T-helper 2 cell treated with Interferon-gamma antibody and Interleukin-4, amounts not matched to agents 5 μg/mL and 100 μg/mL, for 36 hours (primary cell): ENCODE measurements at regions not wholly inside any gene's neighbourhood (a gene's known extent, or its start where the extent isn't known, plus 50 kb on each side); places are given as distances from the start of the nearest gene placed in this dataset.
"Not testable (repeated sequence)": the region's sequence is repeated elsewhere in the genome, so short reads cannot be mapped to it uniquely, and the experiment has no call there.

Source experiments
- DNase-seq: peaks from one replicate; pipeline ENCODE4 v3.0.0; 2021; ENCODE audit warnings: low spot score
- H3K27ac Mint-ChIP-seq: one replicate; pipeline ENCODE4 v1.8.0; 2021; ENCODE audit warnings: mild to moderate bottlenecking, mixed read lengths
- H3K27me3 Mint-ChIP-seq: one replicate; pipeline ENCODE4 v1.8.0; 2021; ENCODE audit warnings: low read depth, mixed read lengths
- H3K36me3 Mint-ChIP-seq: one replicate; pipeline ENCODE4 v1.8.0; 2021; ENCODE audit warnings: low read depth, mixed read lengths
- H3K4me1 Mint-ChIP-seq: one replicate; pipeline ENCODE4 v1.8.0; 2021; ENCODE audit warnings: low read depth, mixed read lengths
- H3K4me3 Mint-ChIP-seq: one replicate; pipeline ENCODE4 v1.8.0; 2022; ENCODE audit warnings: mild to moderate bottlenecking, moderate library complexity, mixed read lengths
- H3K9me3 Mint-ChIP-seq: one replicate; pipeline ENCODE4 v1.8.0; 2021; ENCODE audit warnings: mixed read lengths

- Mint-ChIP-seq H3K4me1 (peaks cover 4% of the 10 kb centered on the region), H3K4me3 (no peak overlapping the region), H3K27ac (no peak overlapping the region), H3K27me3 (peaks cover 5% of the 10 kb centered on the region), H3K36me3 (no peaks in the 10 kb centered on the region), H3K9me3 (no peaks in the 10 kb centered on the region)
- DNase-seq = no peak
Observed at GRCh38 chr4:112802780-112803179, 165.8 kb downstream of the LARP7 start.

DNA sequence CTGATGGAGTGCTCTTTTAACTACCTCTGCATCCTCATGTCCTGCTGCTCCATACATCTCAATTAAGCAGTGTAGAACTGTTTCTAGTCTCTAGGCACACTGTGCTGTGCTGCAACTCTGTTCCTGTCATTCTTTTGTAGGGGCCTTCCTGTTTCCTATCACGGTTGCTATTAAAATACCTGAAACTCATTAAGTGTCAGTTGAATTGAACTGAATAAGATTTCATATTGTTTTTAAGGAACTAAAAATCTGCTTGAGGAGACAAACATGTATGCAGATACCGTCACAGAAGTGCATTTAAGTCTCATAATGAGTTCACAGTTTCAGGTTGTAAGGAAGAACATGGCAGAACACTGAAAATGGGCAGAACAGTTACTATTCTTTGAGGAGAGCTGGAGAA is 170.1 kb downstream of the LARP7 start:
- H3K9me3 Mint-ChIP-seq = no peaks in the 10 kb centered on the region
- H3K4me1 Mint-ChIP-seq = peaks cover 2% of the 10 kb centered on the region
- H3K27me3 Mint-ChIP-seq = peaks cover 2% of the 10 kb centered on the region
- DNase-seq = no peak
- no peaks in the 10 kb centered on the region for H3K36me3 Mint-ChIP-seq
- no peak overlapping the region for H3K4me3 Mint-ChIP-seq
- H3K27ac Mint-ChIP-seq = no peak overlapping the region

DNA sequence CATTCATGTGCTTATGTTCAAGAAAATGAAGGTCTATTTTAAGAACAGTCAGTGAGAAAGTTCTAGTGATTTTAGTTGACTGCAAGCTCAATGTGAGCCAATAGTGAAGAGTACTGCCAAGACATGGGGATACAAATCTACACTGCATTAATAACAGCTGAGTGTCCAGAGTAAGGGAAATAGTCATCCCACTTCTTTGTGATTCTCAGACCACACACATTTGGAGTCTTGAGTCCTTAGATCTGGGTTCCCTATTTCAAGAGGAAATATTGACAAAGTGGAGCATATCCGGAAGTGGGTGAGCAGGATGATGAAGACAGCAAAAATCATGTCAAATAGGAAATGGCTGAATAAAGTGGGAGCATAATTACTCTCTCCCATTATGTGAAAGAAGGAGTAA is 171.1 kb downstream of the LARP7 start:
- Mint-ChIP-seq H3K27me3 (peaks cover 2% of the 10 kb centered on the region), H3K36me3 (no peaks in the 10 kb centered on the region), H3K27ac (no peak overlapping the region), H3K4me1 (peaks cover 2% of the 10 kb centered on the region), H3K9me3 (no peaks in the 10 kb centered on the region), H3K4me3 (no peak overlapping the region)
- no peak for DNase-seq

GRCh38 chr4:112813790-112814189 is 176.8 kb downstream of the LARP7 start:
- H3K27me3 Mint-ChIP-seq = no peaks in the 10 kb centered on the region
- peak; percentile 30 for DNase-seq
- peaks cover 9% of the 10 kb centered on the region for H3K4me1 Mint-ChIP-seq

DNA sequence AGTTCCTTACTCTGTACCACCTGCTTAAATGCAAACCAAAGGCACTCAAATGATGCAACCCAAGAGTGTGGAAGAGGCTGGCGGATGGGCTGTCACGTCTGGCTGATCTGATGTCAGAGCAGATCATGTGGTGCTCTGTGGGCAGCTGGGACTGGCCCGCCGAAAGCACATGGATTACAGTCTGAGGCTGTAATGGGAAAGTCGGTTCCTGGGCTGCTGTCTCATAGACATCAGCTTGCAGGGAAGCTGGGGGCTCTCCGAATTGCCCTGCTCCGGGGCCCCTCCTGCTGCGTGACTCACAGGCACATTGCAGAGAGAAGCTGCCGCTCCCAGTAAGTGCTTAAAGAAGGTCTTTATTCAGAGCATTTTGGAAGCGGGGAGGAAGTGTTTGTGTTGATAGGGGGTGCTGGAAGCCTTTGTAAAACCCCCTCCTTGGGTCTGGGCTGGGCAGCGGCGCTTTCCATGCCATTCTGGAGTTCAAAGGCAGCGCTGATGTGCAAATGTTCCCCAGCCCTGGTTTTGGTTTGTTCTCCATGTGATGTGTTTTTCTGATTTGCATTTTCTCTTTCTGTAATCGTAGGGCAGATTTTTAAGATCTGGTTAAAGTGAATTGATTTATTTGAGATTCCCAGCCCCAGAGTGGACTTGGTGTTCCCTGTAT is 181.1 kb downstream of the LARP7 start:
- Mint-ChIP-seq H3K4me3 (peak overlapping the region; percentile 90), H3K9me3 (no peaks in the 10 kb centered on the region), H3K27ac (peak overlapping the region; percentile 77), H3K4me1 (peaks cover 11% of the 10 kb centered on the region), H3K36me3 (no peaks in the 10 kb centered on the region), H3K27me3 (peaks cover 5% of the 10 kb centered on the region)
- peak; percentile 67 for DNase-seq

More at GRCh38 chr4:112813790-112814189, 176.8 kb downstream of the LARP7 start:
- Mint-ChIP-seq H3K4me3 (no peak overlapping the region), H3K36me3 (no peaks in the 10 kb centered on the region), H3K9me3 (no peaks in the 10 kb centered on the region), H3K27ac (no peak overlapping the region)

DNA sequence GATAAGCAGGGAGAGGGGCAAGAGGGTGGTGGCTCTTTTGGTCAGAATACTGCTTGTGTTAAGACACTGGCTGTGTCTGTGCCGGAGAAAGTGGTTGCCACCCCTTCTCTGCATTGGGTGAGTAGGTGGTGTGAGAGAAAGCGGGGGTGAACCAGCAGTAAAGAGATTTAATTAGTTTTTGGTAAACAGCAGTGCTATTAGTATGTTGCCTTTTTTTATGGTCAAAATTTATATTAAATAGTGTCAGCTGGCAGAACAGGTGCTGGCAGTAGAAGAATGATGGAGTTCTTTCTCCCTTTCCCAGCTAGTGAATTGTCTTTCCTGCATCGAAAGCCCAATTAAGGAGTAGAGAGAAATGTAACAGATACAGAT is 181.6 kb downstream of the LARP7 start:
- Mint-ChIP-seq H3K4me1 (peaks cover 11% of the 10 kb centered on the region), H3K4me3 (peak overlapping the region; percentile 90), H3K27me3 (peaks cover 5% of the 10 kb centered on the region), H3K9me3 (no peaks in the 10 kb centered on the region), H3K36me3 (no peaks in the 10 kb centered on the region), H3K27ac (peak overlapping the region; percentile 77)
- DNase-seq = no peak

DNA sequence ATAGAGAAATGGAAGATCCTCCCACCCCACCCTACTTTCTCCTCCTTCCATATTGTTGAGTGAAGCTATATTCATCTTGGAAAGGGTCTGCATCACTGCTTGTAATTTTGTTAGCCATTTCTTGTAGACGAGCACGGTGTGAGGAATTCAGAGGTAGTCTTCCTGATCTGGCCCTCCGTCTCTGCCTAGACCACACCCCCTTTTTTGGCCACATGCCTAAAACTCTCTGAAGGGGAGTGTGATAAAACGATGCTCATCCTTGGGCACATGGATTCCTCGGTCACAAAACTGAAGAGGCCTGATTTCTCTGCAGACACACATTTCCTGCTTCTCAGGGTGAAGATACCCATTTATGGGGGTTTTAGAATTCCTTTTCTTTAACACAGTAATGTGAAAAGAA is 182.8 kb downstream of the LARP7 start:
- H3K27ac Mint-ChIP-seq = no peak overlapping the region
- no peaks in the 10 kb centered on the region for H3K36me3 Mint-ChIP-seq
- no peaks in the 10 kb centered on the region for H3K9me3 Mint-ChIP-seq
- peaks cover 11% of the 10 kb centered on the region for H3K4me1 Mint-ChIP-seq
- H3K27me3 Mint-ChIP-seq = peaks cover 5% of the 10 kb centered on the region
- no peak overlapping the region for H3K4me3 Mint-ChIP-seq
- DNase-seq = no peak

GRCh38 chr4:112823156-112823555 is 186.2 kb downstream of the LARP7 start:
- Mint-ChIP-seq H3K9me3 (no peaks in the 10 kb centered on the region), H3K4me1 (peaks cover 6% of the 10 kb centered on the region), H3K4me3 (no peak overlapping the region), H3K27ac (no peak overlapping the region), H3K27me3 (peaks cover 5% of the 10 kb centered on the region), H3K36me3 (no peaks in the 10 kb centered on the region)
- no peak for DNase-seq

DNA sequence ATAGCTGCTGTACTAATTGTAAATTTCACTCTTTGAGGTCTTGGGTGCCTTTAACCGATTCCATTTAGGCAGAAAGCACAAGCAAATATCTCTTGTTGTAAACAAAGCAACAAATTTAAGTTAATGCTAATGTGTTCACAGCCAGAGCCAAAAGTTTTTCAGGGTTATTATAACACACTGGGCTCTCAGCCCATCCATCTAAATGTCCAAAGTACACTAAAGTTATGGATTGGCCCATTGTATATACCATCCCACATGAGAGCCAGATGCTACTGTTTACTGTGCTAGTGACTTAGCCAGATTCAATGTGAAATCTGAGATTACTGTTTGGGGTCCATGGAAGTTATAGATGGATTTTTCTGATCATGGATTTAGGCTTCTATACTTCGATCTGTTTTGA is 186.7 kb downstream of the LARP7 start:
- Mint-ChIP-seq H3K9me3 (no peaks in the 10 kb centered on the region), H3K4me1 (peaks cover 3% of the 10 kb centered on the region), H3K36me3 (no peaks in the 10 kb centered on the region), H3K27me3 (peaks cover 5% of the 10 kb centered on the region), H3K27ac (no peak overlapping the region), H3K4me3 (no peak overlapping the region)
- DNase-seq = no peak

DNA sequence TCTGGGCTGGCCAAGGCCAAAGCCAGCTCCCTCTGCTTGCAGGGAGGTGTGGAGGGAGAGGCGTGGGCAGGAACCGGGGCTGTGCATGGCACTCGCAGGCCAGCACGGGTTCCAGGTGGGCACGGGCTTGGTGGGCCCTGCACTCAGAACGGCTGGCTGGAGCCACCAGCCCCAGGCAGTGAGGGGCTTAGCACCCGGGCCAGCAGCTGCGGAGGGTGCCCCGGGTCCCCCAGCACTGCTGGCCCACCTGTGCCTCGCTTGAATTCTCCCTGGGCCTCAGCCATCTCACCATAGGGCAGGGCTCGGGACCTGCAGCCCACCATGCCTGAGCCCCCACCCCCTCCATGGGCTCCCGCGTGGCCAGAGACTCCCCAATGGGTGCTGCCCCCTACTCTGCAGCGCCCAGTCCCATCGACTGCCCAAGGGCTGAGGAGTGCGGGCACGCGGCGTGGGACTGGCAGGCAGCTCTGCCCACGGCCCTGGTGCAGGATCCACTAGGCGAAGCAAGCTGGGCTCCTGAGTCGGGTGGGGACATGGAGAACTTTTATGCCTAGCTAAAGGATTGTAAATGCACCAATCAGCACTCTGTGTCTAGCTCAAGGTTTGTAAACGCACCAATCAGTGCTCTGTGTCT is 193.9 kb downstream of the LARP7 start:
- Mint-ChIP-seq H3K27ac (no peak overlapping the region), H3K9me3 (peaks cover 4% of the 10 kb centered on the region), H3K4me1 (no peaks in the 10 kb centered on the region), H3K4me3 (no peak overlapping the region), H3K36me3 (no peaks in the 10 kb centered on the region), H3K27me3 (no peaks in the 10 kb centered on the region)
- DNase-seq = no peak

DNA sequence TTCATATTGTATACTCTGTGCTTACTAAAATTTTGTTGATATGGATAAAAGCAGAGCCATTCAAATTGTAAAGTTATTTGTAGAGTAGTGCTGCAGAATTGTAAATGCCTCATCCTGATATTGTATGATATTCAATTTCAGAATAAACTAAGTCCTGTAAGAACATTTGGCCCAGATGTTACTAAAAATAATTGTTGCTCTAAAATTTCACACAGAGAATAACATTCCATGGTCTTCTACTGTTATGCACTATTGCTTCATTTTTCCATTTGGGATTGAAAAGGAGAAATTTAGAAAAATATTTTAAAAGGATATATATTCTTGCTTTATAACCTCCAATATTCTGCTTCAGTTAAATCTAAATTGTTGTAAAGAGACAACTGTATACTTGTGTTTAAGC is 195.6 kb downstream of the LARP7 start:
- Mint-ChIP-seq H3K27ac (no peak overlapping the region), H3K4me3 (no peak overlapping the region), H3K27me3 (no peaks in the 10 kb centered on the region), H3K36me3 (no peaks in the 10 kb centered on the region), H3K4me1 (no peaks in the 10 kb centered on the region), H3K9me3 (peaks cover 8% of the 10 kb centered on the region)
- no peak for DNase-seq

GRCh38 chr4:112836895-112837294 is 200.0 kb downstream of the LARP7 start:
- peaks cover 4% of the 10 kb centered on the region for H3K9me3 Mint-ChIP-seq
- no peaks in the 10 kb centered on the region for H3K27me3 Mint-ChIP-seq

GRCh38 chr4:112838015-112838414 is 201.1 kb downstream of the LARP7 start:
- H3K36me3 Mint-ChIP-seq, H3K27me3 Mint-ChIP-seq, H3K4me3 Mint-ChIP-seq, H3K27ac Mint-ChIP-seq, DNase-seq, H3K9me3 Mint-ChIP-seq, H3K4me1 Mint-ChIP-seq: not testable (repeated sequence)

More at GRCh38 chr4:112836895-112837294, 200.0 kb downstream of the LARP7 start:
- Mint-ChIP-seq H3K4me3 (no peak overlapping the region), H3K36me3 (no peaks in the 10 kb centered on the region), H3K4me1 (no peaks in the 10 kb centered on the region), H3K27ac (no peak overlapping the region)
- DNase-seq = no peak

DNA sequence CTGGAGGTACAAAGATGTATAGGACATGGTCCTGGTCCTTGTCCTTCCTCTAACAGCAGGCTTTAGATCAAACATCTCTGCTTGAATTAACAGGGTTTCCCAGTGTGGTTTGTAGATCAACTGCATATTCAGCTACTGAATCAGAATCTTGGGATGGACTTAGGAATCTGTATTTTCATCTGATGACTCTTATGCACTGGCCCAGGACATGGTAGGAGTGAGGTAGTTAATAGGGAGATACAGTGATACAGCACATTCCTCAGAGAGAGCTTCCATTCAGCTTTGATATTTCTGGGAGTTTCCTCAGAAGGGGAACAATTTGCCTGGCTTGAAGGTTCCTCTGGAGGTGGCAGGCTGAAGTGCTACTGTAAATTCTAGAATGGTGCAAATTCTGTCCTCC is 203.1 kb downstream of the LARP7 start:
- Mint-ChIP-seq H3K36me3 (no peaks in the 10 kb centered on the region), H3K4me3 (no peak overlapping the region), H3K9me3 (peaks cover 4% of the 10 kb centered on the region), H3K4me1 (no peaks in the 10 kb centered on the region), H3K27me3 (peaks cover 3% of the 10 kb centered on the region), H3K27ac (no peak overlapping the region)
- no peak for DNase-seq

DNA sequence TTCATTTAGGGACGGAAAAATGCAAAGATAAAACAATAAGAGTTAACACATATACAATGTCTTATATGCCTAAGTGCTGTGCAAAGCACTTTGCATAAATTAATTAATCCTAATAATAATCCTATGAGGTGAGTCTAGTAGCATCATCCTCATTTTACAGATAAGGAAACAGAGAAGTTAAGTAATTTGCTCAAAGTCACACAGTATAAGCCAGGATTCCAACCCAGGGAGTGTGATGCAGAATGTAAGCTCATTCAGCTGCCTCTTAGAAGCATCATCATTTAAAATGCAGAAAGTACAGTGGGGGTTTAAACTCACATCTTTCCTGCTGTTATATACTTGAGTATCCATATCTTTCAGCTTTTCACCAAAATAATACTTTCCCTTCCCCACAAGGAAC is 203.7 kb downstream of the LARP7 start:
- no peak for DNase-seq
- Mint-ChIP-seq H3K4me1 (no peaks in the 10 kb centered on the region), H3K27ac (no peak overlapping the region), H3K36me3 (no peaks in the 10 kb centered on the region), H3K9me3 (peaks cover 4% of the 10 kb centered on the region), H3K4me3 (no peak overlapping the region), H3K27me3 (peaks cover 3% of the 10 kb centered on the region)
